GM10248 (cell line): ENCODE measurements at regions not wholly inside any gene's neighbourhood (a gene's known extent, or its start where the extent isn't known, plus 50 kb on each side); places are given as distances from the start of the nearest gene placed in this dataset.

Experiments used
- CTCF ChIA-PET: fragments of 300-600 bp; sonication (Branson Sonifier 250); formaldehyde crosslinking; extraction: SDS; loops from one replicate; lab custom pipeline; 2021; ENCODE audit warnings: antibody characterized with exemption; lab: Yijun Ruan, JAX
- POLR2A ChIA-PET: fragments of 350-650 bp; sonication (Branson Sonifier 250); formaldehyde crosslinking; extraction: SDS; loops from one replicate; lab custom pipeline; 2020; ENCODE audit warnings: antibody characterized with exemption; lab: Yijun Ruan, JAX
- DNase-seq: peaks from one replicate; pipeline ENCODE4 v3.0.0; 2012; ENCODE audit errors: extremely low spot score
- CTCF ChIP-seq: IDR thresholded peaks from 2 replicates; pipeline ENCODE4 v1.5.1; 2012; ENCODE audit warnings: mild to moderate bottlenecking, low read depth; ENCODE audit errors: extremely low read depth, missing control alignments, control extremely low read depth

- DNase-seq: no peak
- no peak for TF ChIP-seq CTCF
- ChIA-PET CTCF (interaction anchor here (1.4 to 1.9 kb wide), 2 partner anchors 14 to 17 kb away, joined by 6 to 7 read pairs; no protein-coding TSS in a partner anchor), POLR2A (no interaction called here)
Measured at GRCh38 chr9:118732998-118733397, 636.2 kb downstream of the BRINP1 start.

- no peak for TF ChIP-seq CTCF
- ChIA-PET POLR2A (no interaction called here), CTCF (no interaction called here)
Measured at GRCh38 chr9:118734696-118735095, 634.5 kb downstream of the BRINP1 start.

GRCh38 chr9:118736406-118736805, 632.8 kb downstream of the BRINP1 start:
- ChIA-PET CTCF (no interaction called here), POLR2A (no interaction called here)
- no peak for TF ChIP-seq CTCF
- no peak for DNase-seq

More at GRCh38 chr9:118734696-118735095, 634.5 kb downstream of the BRINP1 start:
- no peak for DNase-seq

- POLR2A ChIA-PET: no interaction called here
- CTCF ChIA-PET: no interaction called here
- no peak for TF ChIP-seq CTCF
- DNase-seq: no peak
Measured at GRCh38 chr9:118751077-118751847, 618.0 kb downstream of the BRINP1 start.

- CTCF ChIA-PET: no interaction called here
- POLR2A ChIA-PET: no interaction called here
- DNase-seq: no peak
- TF ChIP-seq CTCF: no peak
Measured at GRCh38 chr9:118751848-118752223, 617.4 kb downstream of the BRINP1 start.

GRCh38 chr9:118761016-118761790, 608.0 kb downstream of the BRINP1 start:
- ChIA-PET POLR2A (no interaction called here), CTCF (interaction anchor here (0.8 kb wide), 1 partner anchor 27 kb away, joined by 3 read pairs; no protein-coding TSS in a partner anchor)

More at GRCh38 chr9:118761016-118761790, 608.0 kb downstream of the BRINP1 start:
- TF ChIP-seq CTCF: no peak
- DNase-seq: no peak
